Lower lobe of right lung (tissue), 2 donors: ENCODE measurements at regions not wholly inside any gene's neighbourhood (a gene's known extent, or its start where the extent isn't known, plus 50 kb on each side); places are given as distances from the start of the nearest gene placed in this dataset.

Experiments
- ATAC-seq, 2 donors: fragments of 200-7000 bp; cut with Tn5 transposase; one replicate each; pipeline ENCODE4 v1.9.1; 2020 to 2022; ENCODE audit warnings: mild to moderate bottlenecking in 2 of 2, moderate library complexity in 2 of 2
- DNase-seq: peaks from one replicate; pipeline ENCODE4 v3.0.0-alpha.2; 2020
- H3K27ac ChIP-seq: fragments of 200-600 bp; one replicate; pipeline ENCODE4 v1.8.0; 2022
- H3K27me3 ChIP-seq: fragments of 200-600 bp; one replicate; pipeline ENCODE4 v1.8.0; 2022; ENCODE audit warnings: low read depth
- H3K36me3 ChIP-seq: fragments of 200-600 bp; one replicate; pipeline ENCODE4 v1.8.0; 2022; ENCODE audit warnings: mild to moderate bottlenecking
- H3K4me1 ChIP-seq: fragments of 200-600 bp; one replicate; pipeline ENCODE4 v1.8.0; 2022
- H3K4me3 ChIP-seq: fragments of 200-600 bp; one replicate; pipeline ENCODE4 v1.8.0; 2022; ENCODE audit warnings: mild to moderate bottlenecking
- H3K9me3 ChIP-seq: fragments of 200-600 bp; one replicate; pipeline ENCODE4 v1.8.0; 2022
- CTCF ChIP-seq: fragments of 200-600 bp; IDR thresholded peaks from one replicate; pipeline ENCODE4 v1.8.0; 2022; ENCODE audit warnings: antibody characterized with exemption, mild to moderate bottlenecking
- intact Hi-C: fragments of 100-400 bp; cut with DNase I; formaldehyde crosslinking; loops from one replicate; pipeline ENCODE4 v1.11.0; 2022
- donor health status: DM: no; HTN: yes; CAD: no; lungs with severe emphysema.

GRCh38 chrX:5549512-5549911 is 679.2 kb downstream of the NLGN4X start:
- no peak overlapping the region for H3K27ac ChIP-seq
- no peaks in the 10 kb centered on the region for H3K36me3 ChIP-seq
- H3K4me1 ChIP-seq, result no peaks in the 10 kb centered on the region
- ATAC-seq (no peak), DNase-seq (no peak)
- H3K9me3 ChIP-seq, result no peaks in the 10 kb centered on the region
- TF ChIP-seq CTCF, result no peak
- no peak overlapping the region for H3K4me3 ChIP-seq
- no peaks in the 10 kb centered on the region for H3K27me3 ChIP-seq
- intact Hi-C loops, result no loop called here

- intact Hi-C loops, result no loop called here
- Histone ChIP-seq H3K4me1 (no peaks in the 10 kb centered on the region), H3K27ac (no peak overlapping the region), H3K36me3 (no peaks in the 10 kb centered on the region), H3K9me3 (no peaks in the 10 kb centered on the region), H3K27me3 (no peaks in the 10 kb centered on the region), H3K4me3 (no peak overlapping the region)
- ATAC-seq, result no peak
- no peak for DNase-seq
- no peak for TF ChIP-seq CTCF
Observed at GRCh38 chrX:5537098-5537497, 691.6 kb downstream of the NLGN4X start.

- Histone ChIP-seq H3K36me3 (no peaks in the 10 kb centered on the region), H3K9me3 (no peaks in the 10 kb centered on the region), H3K27me3 (no peaks in the 10 kb centered on the region), H3K27ac (no peak overlapping the region), H3K4me3 (no peak overlapping the region), H3K4me1 (no peaks in the 10 kb centered on the region)
- no peak for TF ChIP-seq CTCF
- no peak for DNase-seq
- intact Hi-C loops, result no loop called here
- ATAC-seq, result no peak
Observed at GRCh38 chrX:5536261-5536660, 692.4 kb downstream of the NLGN4X start.

GRCh38 chrX:5528057-5528456 is 700.6 kb downstream of the NLGN4X start:
- ATAC-seq, result no peak
- no peak for TF ChIP-seq CTCF

GRCh38 chrX:5526191-5526590 is 702.5 kb downstream of the NLGN4X start:
- TF ChIP-seq CTCF, result no peak
- no peak for DNase-seq

More at GRCh38 chrX:5528057-5528456, 700.6 kb downstream of the NLGN4X start:
- DNase-seq, result no peak
- H3K4me1 ChIP-seq, result no peaks in the 10 kb centered on the region
- intact Hi-C loops, result no loop called here
- H3K27ac ChIP-seq, result no peak overlapping the region
- H3K27me3 ChIP-seq, result no peaks in the 10 kb centered on the region
- H3K36me3 ChIP-seq, result no peaks in the 10 kb centered on the region
- no peaks in the 10 kb centered on the region for H3K9me3 ChIP-seq
- H3K4me3 ChIP-seq, result no peak overlapping the region

More at GRCh38 chrX:5526191-5526590, 702.5 kb downstream of the NLGN4X start:
- no peak overlapping the region for H3K27ac ChIP-seq
- ATAC-seq, result no peak
- H3K9me3 ChIP-seq, result no peaks in the 10 kb centered on the region
- H3K27me3 ChIP-seq, result no peaks in the 10 kb centered on the region
- no peak overlapping the region for H3K4me3 ChIP-seq
- no peaks in the 10 kb centered on the region for H3K36me3 ChIP-seq
- no peaks in the 10 kb centered on the region for H3K4me1 ChIP-seq
- intact Hi-C loops, result no loop called here
